ENCODE measurements at regions not wholly inside any gene's neighbourhood (a gene's known extent, or its start where the extent isn't known, plus 50 kb on each side); places are given as distances from the start of the nearest gene placed in this dataset.

- ChIA-PET POLR2A (ENCODE audit: unreplicated experiment) (no interaction called here), CTCF (no interaction called here)
- no peak overlapping the region for H3K14ac ChIP-seq (replicated peaks; ENCODE audit: low read depth, low read length)
- no peak overlapping the region for H2AFZ ChIP-seq (replicated peaks; ENCODE audit: low read length, poor library complexity)
- no peak overlapping the region for H2BK120ac ChIP-seq (ENCODE audit: low read depth, low read length)
- H3K27me3 ChIP-seq (ENCODE audit: control insufficient read depth, insufficient read depth, low read length): no peaks in the 10 kb centered on the region
- H3K4me2 ChIP-seq (ENCODE audit: low read depth, low read length): no peak overlapping the region
- H3K27ac ChIP-seq (ENCODE audit: insufficient read depth, low read length): no peak overlapping the region
- H3K9me3 ChIP-seq (ENCODE audit: control insufficient read depth, insufficient read depth, low read length): peaks cover 9% of the 10 kb centered on the region; the same call in 1 of the 2 replicates
- in situ Hi-C loops (cut with MboI; ENCODE audit: low sequenced_read_pairs) (no loop called here), dilution Hi-C loops (cut with HindIII; ENCODE audit: low sequenced_read_pairs, unreplicated experiment) (no loop called here), intact Hi-C loops (cut with micrococcal nuclease) (no loop called here)
- no peaks in the 10 kb centered on the region for H3K79me1 ChIP-seq (ENCODE audit: low read depth in 1 of 2, low read length in 2 of 2)
- WGBS, 2 experiments (ENCODE audit: extremely low coverage in 2 of 2, insufficient read length in 1 of 2): no CpG with 5 or more reads among the region's 2 CpGs
- no TSS peak for BruUV-seq (replicated peaks)
- H4K20me1 ChIP-seq (ENCODE audit: insufficient read depth, low read length): no peaks in the 10 kb centered on the region
- no peak overlapping the region for H3K4me3 ChIP-seq (ENCODE audit: insufficient read depth, low read depth, low read length)
- no peak overlapping the region for H3K18ac ChIP-seq (ENCODE audit: low read depth, low read length)
- no peak overlapping the region for H4K91ac ChIP-seq (ENCODE audit: insufficient read depth, low read depth, low read length)
- H4K5ac ChIP-seq (ENCODE audit: low read depth, low read length): no peak overlapping the region
- ATAC-seq (ENCODE audit: low read depth) (no peak), DNase-seq (no peak)
- H2BK20ac ChIP-seq (ENCODE audit: low read depth, low read length): no peak overlapping the region
- no peaks in the 10 kb centered on the region for H3K9me1 ChIP-seq (ENCODE audit: insufficient read depth, low read length)
- no peak overlapping the region for H3K56ac ChIP-seq (ENCODE audit: extremely low read depth, insufficient read depth, low read length)
- TF ChIP-seq USF2 (IDR thresholded peaks at IDR 0.05; ENCODE audit: low read depth, low read length) (no peak), CTCF (conservative IDR thresholded peaks at IDR 0.05; ENCODE audit: low read depth, low read length) (no peak), BHLHE40 (IDR thresholded peaks at IDR 0.05; ENCODE audit: low read depth, low read length) (no peak), RCOR1 (IDR thresholded peaks at IDR 0.05; ENCODE audit: insufficient replicate concordance, low read length) (no peak), MAFK (IDR thresholded peaks at IDR 0.05; ENCODE audit: low read depth, low read length) (no peak), FOS (IDR thresholded peaks at IDR 0.05; ENCODE audit: low read depth, low read length) (no peak)
- H3K23ac ChIP-seq (ENCODE audit: low read depth, low read length): no peak overlapping the region
- no peak overlapping the region for H2AK5ac ChIP-seq (ENCODE audit: low read depth, low read length)
- no peak overlapping the region for H3K9ac ChIP-seq (ENCODE audit: low read depth, low read length)
- H2BK5ac ChIP-seq (ENCODE audit: low read depth, low read length, poor library complexity, severe bottlenecking): no peak overlapping the region
- H3K4ac ChIP-seq (ENCODE audit: low read depth, low read length): no peak overlapping the region
- H2BK15ac ChIP-seq (ENCODE audit: low read depth, low read length): no peak overlapping the region
- no peak overlapping the region for H2AK9ac ChIP-seq (replicated peaks; ENCODE audit: low read depth, low read length, poor library complexity)
- H3K36me3 ChIP-seq (ENCODE audit: control insufficient read depth, insufficient read depth, low read length): no peaks in the 10 kb centered on the region
- H4K8ac ChIP-seq (ENCODE audit: low read depth in 2 of 2, low read length in 2 of 2): no peak overlapping the region
- H3K4me1 ChIP-seq (ENCODE audit: control insufficient read depth, insufficient read depth, low read length): no peaks in the 10 kb centered on the region
Observed at GRCh38 chr7:21041252-21041651, 254.6 kb upstream of the SP8 start.
